NCI-H1105 treated with DMSO at 0.1 percent for 48 hours (cell line): ENCODE measurements at regions not wholly inside any gene's neighbourhood (a gene's known extent, or its start where the extent isn't known, plus 50 kb on each side); places are given as distances from the start of the nearest gene placed in this dataset.
"Not testable (repeated sequence)": the region's sequence is repeated elsewhere in the genome, so short reads cannot be mapped to it uniquely, and the experiment has no call there.

Experiments used
- DNase-seq: peaks from one replicate; lab custom pipeline; 2025; lab: John Stamatoyannopoulos, UW

GRCh38 chr6:154921482-154921881, 73.6 kb upstream of the TIAM2 start:
- no peak for DNase-seq

DNA sequence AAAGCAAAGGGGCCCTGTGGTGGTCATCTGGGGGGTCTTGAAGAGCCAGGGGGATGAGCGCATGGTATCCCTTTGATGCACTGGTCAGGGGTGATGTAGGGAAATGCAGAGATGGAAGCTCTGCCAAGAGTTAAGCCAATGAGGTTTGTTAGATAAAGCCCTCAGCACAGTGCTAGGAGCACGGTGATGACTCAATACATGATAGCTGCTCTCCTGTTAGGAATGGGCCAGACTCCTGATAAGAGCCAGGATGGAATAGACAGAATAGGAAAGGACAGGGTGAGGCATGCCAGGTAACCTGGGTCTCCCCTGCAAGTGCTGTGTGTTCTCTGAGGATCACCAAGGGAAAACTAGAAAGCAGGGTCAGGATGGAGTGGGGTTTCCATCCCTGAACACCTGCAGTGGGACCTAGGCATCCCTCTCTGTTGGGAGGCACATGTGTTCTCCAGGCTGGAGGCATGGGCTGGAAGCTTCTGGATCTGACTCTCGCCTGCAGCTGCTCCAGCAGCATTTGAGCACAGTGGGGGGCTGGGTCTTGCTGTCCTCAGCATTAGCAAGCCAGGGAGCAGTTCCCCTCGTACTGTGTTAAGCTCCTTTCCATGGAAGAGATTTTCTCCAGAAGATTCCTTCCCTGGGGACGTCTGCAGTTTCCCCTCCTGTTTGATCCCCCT, 71.8 kb upstream of the TIAM2 start:
- DNase-seq: no peak

DNA sequence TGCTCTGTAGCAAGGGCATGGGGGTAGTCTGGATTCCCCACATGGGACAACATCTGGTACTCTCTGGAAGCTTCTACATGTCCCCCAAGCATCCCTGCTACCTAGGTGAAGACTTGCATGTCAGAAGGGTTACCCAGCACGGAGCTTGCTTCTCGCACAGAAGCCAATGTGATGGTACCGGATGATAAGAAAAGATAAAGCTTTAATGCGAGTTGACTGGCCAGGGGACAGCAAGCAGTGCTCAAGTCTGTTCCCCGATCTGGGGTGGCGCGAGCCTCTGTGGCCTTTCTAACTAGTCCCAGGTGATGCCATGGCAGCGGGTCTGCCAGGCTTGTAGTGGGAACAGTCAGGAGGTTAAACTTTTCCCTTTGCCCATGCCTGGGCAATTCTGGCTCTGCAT, 70.0 kb upstream of the TIAM2 start:
- no peak for DNase-seq

- no peak for DNase-seq
Observed at GRCh38 chr6:154926366-154926765, 68.7 kb upstream of the TIAM2 start.

DNA sequence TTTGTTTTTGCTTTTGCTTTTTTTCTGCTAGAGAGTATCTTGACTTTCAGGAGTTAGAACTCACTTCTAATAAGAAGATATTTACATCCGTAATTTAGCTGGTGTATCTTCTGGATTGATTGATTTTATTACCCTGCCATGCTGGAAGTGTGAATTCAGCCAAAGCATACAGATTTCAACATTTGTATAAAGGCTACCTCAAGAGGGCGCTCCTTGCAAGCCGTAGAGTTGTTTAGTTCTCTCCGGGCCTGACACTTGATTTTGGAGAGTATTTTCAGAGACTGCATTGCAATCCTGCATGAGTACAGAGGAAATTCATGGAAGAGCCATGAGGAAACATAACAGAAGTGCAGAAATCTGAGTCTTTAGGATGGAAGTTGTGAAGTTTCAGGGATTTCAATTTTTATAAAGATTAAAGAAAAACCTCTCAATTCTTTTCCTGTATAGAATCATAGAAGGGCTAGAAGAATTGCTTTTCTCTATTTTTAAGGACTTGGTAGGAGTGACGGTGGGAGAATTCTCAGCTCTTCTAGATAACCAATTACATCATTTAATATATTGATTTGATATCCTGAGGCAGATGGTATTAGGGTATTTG, 66.7 kb upstream of the TIAM2 start:
- DNase-seq: peak; percentile 54

DNA sequence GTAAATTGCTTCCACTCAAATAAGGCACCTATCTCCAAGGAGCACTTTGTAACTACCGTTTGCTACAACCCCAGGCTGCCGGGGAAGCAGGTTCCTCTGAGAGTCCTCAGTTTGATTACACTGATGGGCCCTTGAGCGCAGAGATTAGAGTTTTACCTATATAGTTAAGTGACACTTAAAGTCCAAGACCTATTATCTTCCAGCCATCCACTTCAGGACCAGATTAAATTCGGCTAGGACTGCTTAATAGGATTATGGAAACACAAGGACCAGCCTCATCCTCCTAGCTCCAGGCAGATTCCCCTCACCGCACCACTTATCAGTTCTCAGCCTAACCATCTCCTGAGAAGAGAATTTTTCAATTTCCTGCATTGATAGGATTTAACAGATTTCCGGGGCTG, 64.7 kb upstream of the TIAM2 start:
- no peak for DNase-seq

GRCh38 chr6:154931711-154932424, 63.2 kb upstream of the TIAM2 start:
- DNase-seq: no peak

DNA sequence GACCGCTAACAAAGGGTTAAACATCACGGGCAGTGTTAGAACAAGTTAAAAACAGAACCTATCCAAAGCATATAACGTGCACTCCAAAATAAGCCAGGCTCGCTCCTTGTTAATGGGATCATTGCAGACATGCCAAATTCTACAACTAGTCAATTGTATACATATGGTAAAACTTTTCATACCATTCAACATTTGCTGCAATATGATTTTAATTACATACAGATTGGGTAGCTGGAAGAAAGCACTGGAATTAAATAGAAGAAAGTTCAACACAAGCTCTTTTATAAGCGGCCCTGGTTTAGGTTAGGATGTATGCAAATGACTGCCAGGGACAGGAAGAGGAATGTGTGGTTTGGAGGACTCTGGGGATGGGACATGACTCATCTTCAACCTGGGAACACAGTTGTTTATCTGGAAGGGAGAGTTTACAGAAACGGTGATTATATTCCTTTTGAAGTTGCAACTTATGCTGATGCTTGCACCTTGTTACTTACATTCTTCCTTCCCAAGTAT, 62.5 kb upstream of the TIAM2 start:
- DNase-seq: no peak

DNA sequence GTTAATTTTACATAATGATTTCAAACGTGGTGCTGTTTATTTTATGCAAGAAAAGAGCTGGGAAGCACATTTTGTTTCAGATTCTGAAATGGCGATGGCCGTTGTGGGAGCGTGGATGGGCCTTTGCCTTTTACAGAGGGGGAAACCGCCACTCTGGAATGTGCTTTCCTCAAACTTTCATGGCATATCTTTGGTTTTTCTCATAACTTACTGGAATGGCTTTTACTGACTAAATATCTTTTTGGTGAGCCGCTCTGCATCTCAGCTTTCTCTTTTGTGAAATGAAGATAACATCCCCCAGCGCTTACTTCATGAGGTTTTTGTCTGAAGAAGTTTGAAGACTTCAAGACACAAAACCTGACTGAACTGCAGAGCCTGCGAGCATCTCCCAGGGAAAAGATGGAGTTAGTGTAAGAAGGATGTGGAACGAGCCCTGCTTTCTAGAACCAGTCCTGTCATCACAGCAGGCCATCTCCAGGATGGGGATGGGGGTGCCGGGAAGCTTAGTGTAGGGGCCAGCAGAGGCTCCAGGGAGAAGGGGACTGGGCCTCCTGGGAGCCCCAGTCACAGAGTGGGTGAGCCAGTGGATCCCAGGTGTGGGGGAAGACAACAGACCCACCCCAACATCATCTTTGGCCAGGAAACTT, 61.8 kb upstream of the TIAM2 start:
- DNase-seq: no peak

DNA sequence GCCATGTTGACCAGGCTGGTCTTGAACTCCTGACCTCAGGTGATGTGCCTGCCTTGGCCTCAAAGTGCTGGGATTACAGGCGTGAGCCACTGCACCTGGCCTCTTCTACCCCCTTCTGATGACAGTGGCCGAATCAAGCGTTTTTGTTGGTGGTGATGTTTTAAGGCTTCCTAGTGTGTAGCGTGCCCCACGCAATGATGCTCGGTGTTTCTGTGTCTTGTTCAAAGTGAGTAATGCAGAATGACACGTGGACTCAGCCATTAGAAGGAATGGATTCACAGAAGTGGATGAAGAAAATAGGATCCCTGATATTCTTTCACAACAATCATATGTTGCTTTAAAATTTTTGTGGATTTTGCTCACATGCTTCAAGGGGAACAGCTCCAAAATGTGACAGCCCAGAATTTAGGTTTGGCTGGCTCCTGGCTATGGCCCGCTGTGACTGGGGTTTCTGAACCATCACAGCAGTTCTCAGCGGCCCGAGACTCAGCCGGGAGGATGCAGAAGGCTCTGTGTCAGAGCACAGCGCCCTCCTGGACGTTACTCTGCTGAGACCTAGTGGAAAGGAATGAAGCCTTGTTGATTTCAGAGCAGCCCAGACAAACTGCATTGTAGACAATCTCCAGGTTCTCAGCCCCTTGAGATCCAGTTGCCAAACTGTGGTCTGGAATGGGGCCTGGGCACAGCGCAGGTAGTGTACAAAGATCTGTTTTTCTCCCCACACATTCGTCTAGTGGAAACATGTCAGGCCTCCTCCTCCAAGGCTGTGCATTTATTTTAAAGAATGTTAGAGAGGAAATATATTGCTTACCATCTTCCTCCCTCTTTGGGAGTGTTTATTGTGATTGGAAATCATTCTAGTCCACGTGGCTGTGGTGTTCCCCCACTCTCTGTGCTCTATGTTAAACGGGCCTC, 57.6 kb upstream of the TIAM2 start:
- no peak for DNase-seq

- DNase-seq: peak; percentile 90
Observed at GRCh38 chr6:154938221-154938580, 56.9 kb upstream of the TIAM2 start.

GRCh38 chr6:154938727-154939285, 56.3 kb upstream of the TIAM2 start:
- not testable (repeated sequence) for DNase-seq

GRCh38 chr6:154942770-154943169, 52.3 kb upstream of the TIAM2 start:
- no peak for DNase-seq

GRCh38 chr6:154945271-154945890, 49.7 kb upstream of the TIAM2 start:
- no peak for DNase-seq
